ENCODE measurements at regions not wholly inside any gene's neighbourhood (a gene's known extent, or its start where the extent isn't known, plus 50 kb on each side); places are given as distances from the start of the nearest gene placed in this dataset.

- Histone ChIP-seq H3K27ac (ENCODE audit: low read depth, low read length) (no peak overlapping the region), H3K4me2 (ENCODE audit: low read length) (no peak overlapping the region), H3K27me3 (ENCODE audit: control insufficient read depth, low read length) (no peaks in the 10 kb centered on the region), H3K79me2 (ENCODE audit: control insufficient read depth, low read length) (no peaks in the 10 kb centered on the region), H3K4me1 (ENCODE audit: control insufficient read depth, low read length) (no peaks in the 10 kb centered on the region), H4K20me1 (ENCODE audit: control insufficient read depth, insufficient read depth, low read depth, low read length) (no peaks in the 10 kb centered on the region), H3K36me3 (ENCODE audit: control insufficient read depth, low read length) (no peaks in the 10 kb centered on the region), H3K4me3 (ENCODE audit: low read length) (no peak overlapping the region), H3F3A (ENCODE audit: control insufficient read depth, insufficient read depth) (no peaks in the 10 kb centered on the region), H3K9me3 (ENCODE audit: control insufficient read depth, insufficient read depth, low read length) (no peaks in the 10 kb centered on the region), H3K9me2 (replicated peaks; ENCODE audit: control insufficient read depth, low read length) (no peaks in the 10 kb centered on the region)
- TF ChIP-seq EZH2phosphoT487 (IDR thresholded peaks at IDR 0.05; ENCODE audit: borderline replicate concordance, low read length), result no peak
- TF ChIP-seq, protein P1, sequence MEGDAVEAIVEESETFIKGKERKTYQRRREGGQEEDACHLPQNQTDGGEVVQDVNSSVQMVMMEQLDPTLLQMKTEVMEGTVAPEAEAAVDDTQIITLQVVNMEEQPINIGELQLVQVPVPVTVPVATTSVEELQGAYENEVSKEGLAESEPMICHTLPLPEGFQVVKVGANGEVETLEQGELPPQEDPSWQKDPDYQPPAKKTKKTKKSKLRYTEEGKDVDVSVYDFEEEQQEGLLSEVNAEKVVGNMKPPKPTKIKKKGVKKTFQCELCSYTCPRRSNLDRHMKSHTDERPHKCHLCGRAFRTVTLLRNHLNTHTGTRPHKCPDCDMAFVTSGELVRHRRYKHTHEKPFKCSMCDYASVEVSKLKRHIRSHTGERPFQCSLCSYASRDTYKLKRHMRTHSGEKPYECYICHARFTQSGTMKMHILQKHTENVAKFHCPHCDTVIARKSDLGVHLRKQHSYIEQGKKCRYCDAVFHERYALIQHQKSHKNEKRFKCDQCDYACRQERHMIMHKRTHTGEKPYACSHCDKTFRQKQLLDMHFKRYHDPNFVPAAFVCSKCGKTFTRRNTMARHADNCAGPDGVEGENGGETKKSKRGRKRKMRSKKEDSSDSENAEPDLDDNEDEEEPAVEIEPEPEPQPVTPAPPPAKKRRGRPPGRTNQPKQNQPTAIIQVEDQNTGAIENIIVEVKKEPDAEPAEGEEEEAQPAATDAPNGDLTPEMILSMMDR (IDR thresholded peaks at IDR 0.05; ENCODE audit: low read depth, low read length, poor library complexity, severe bottlenecking), result no peak
Measured at GRCh38 chr2:51111532-51111931, 79.6 kb upstream of the NRXN1 start.

DNA sequence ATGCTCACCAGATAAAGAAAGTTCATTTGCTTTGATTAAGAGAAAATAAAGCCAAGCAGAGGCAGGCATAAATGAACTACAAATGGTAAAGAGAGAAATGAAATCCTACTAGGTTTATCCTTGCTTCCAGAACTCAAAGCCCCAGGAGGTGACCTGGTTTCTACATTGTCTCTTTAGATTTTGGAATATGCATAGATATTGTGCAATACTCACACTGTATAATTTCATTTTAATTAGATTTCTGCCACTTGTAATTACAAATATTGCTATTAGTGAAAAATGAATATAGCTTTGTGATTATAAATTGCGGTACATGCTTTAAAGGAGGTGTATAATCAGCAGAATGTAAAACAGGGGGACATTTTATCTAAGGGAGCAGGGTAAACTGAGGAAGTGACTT, 76.9 kb upstream of the NRXN1 start:
- no peaks in the 10 kb centered on the region for H3K36me3 ChIP-seq (ENCODE audit: control insufficient read depth, low read length)
- H4K20me1 ChIP-seq (ENCODE audit: control insufficient read depth, insufficient read depth, low read depth, low read length), result no peaks in the 10 kb centered on the region
- TF ChIP-seq EZH2phosphoT487 (IDR thresholded peaks at IDR 0.05; ENCODE audit: borderline replicate concordance, low read length), result no peak
- TF ChIP-seq, protein P1 (IDR thresholded peaks at IDR 0.05; ENCODE audit: low read depth, low read length, poor library complexity, severe bottlenecking), result no peak
- no peaks in the 10 kb centered on the region for H3K79me2 ChIP-seq (ENCODE audit: control insufficient read depth, low read length)
- no peaks in the 10 kb centered on the region for H3K9me3 ChIP-seq (ENCODE audit: control insufficient read depth, insufficient read depth, low read length)
- H3K27ac ChIP-seq (ENCODE audit: low read depth, low read length), result no peak overlapping the region
- no peaks in the 10 kb centered on the region for H3K27me3 ChIP-seq (ENCODE audit: control insufficient read depth, low read length)
- no peaks in the 10 kb centered on the region for H3K4me1 ChIP-seq (ENCODE audit: control insufficient read depth, low read length)
- no peak overlapping the region for H3K4me3 ChIP-seq (ENCODE audit: low read length)
- H3K4me2 ChIP-seq (ENCODE audit: low read length), result no peak overlapping the region
- no peaks in the 10 kb centered on the region for H3F3A ChIP-seq (ENCODE audit: control insufficient read depth, insufficient read depth)
- H3K9me2 ChIP-seq (replicated peaks; ENCODE audit: control insufficient read depth, low read length), result no peaks in the 10 kb centered on the region

DNA sequence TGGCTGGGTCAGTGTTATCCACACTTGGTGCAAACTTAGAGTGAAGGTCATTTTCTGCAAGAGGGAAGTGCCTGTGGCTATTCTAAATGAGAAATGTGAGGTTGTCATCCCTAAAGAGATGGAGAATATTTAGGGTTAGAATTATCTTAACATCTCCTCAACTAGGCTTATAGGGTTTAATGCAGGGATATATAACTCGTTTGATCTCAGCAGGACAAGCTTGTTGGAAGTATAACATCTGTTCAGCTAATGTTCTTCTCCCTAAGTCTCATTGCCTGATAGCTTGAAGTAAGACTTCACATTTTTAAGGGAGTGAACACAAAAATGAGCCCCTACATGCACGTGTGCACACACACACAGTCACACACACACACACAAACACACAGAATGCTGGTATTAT, 75.9 kb upstream of the NRXN1 start:
- TF ChIP-seq EZH2phosphoT487 (IDR thresholded peaks at IDR 0.05; ENCODE audit: borderline replicate concordance, low read length), result no peak
- TF ChIP-seq, protein P1 (IDR thresholded peaks at IDR 0.05; ENCODE audit: low read depth, low read length, poor library complexity, severe bottlenecking), result no peak
- H3K4me3 ChIP-seq (ENCODE audit: low read length), result no peak overlapping the region
- no peaks in the 10 kb centered on the region for H3K36me3 ChIP-seq (ENCODE audit: control insufficient read depth, low read length)
- H3K9me3 ChIP-seq (ENCODE audit: control insufficient read depth, insufficient read depth, low read length), result no peaks in the 10 kb centered on the region
- H4K20me1 ChIP-seq (ENCODE audit: control insufficient read depth, insufficient read depth, low read depth, low read length), result no peaks in the 10 kb centered on the region
- no peaks in the 10 kb centered on the region for H3F3A ChIP-seq (ENCODE audit: control insufficient read depth, insufficient read depth)
- H3K4me1 ChIP-seq (ENCODE audit: control insufficient read depth, low read length), result no peaks in the 10 kb centered on the region
- H3K27ac ChIP-seq (ENCODE audit: low read depth, low read length), result no peak overlapping the region
- H3K4me2 ChIP-seq (ENCODE audit: low read length), result no peak overlapping the region
- H3K9me2 ChIP-seq (replicated peaks; ENCODE audit: control insufficient read depth, low read length), result no peaks in the 10 kb centered on the region
- no peaks in the 10 kb centered on the region for H3K79me2 ChIP-seq (ENCODE audit: control insufficient read depth, low read length)
- no peaks in the 10 kb centered on the region for H3K27me3 ChIP-seq (ENCODE audit: control insufficient read depth, low read length)

DNA sequence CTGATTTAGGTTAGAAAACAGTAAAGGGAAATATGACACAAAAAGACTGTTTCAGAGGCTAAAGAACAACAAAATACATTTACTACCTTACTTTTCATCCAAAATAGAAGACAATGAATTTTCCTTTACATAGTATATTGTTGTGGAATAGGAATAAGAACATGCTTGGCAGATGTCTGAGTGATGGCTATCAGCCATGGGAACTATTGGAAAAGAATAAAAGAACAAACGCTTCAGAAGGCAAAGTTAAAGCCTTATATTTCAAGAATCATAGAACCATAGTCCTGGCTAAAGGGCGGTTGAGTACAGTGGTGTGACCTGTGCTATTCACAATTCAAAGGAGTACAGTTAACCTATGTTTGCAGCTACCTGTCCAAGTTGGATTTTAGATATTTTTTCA, 73.9 kb upstream of the NRXN1 start:
- Histone ChIP-seq H3K27ac (ENCODE audit: low read depth, low read length) (no peak overlapping the region), H3K9me3 (ENCODE audit: control insufficient read depth, insufficient read depth, low read length) (no peaks in the 10 kb centered on the region), H3K9me2 (replicated peaks; ENCODE audit: control insufficient read depth, low read length) (no peaks in the 10 kb centered on the region)

More for the DNA sequence above, 73.9 kb upstream of the NRXN1 start:
- Histone ChIP-seq H3K27me3 (ENCODE audit: control insufficient read depth, low read length) (no peaks in the 10 kb centered on the region), H4K20me1 (ENCODE audit: control insufficient read depth, insufficient read depth, low read depth, low read length) (no peaks in the 10 kb centered on the region), H3K4me2 (ENCODE audit: low read length) (no peak overlapping the region), H3K79me2 (ENCODE audit: control insufficient read depth, low read length) (no peaks in the 10 kb centered on the region), H3K4me3 (ENCODE audit: low read length) (no peak overlapping the region), H3K4me1 (ENCODE audit: control insufficient read depth, low read length) (peaks cover 15% of the 10 kb centered on the region), H3K36me3 (ENCODE audit: control insufficient read depth, low read length) (no peaks in the 10 kb centered on the region), H3F3A (ENCODE audit: control insufficient read depth, insufficient read depth) (no peaks in the 10 kb centered on the region)
- TF ChIP-seq, protein P1 (IDR thresholded peaks at IDR 0.05; ENCODE audit: low read depth, low read length, poor library complexity, severe bottlenecking), result no peak
- no peak for TF ChIP-seq EZH2phosphoT487 (IDR thresholded peaks at IDR 0.05; ENCODE audit: borderline replicate concordance, low read length)

All from DOHH2 (cell line).